Spleen (tissue), 7 donors: ENCODE measurements at regions not wholly inside any gene's neighbourhood (a gene's known extent, or its start where the extent isn't known, plus 50 kb on each side); places are given as distances from the start of the nearest gene placed in this dataset.

Experiments used
- CTCF ChIP-seq, 11 experiments: fragments of 200-600 bp in 7 of 11; fragments of 450-650 bp in 4 of 11; sonication (generic) in 4 of 11; IDR thresholded peaks in 8 of 11; conservative IDR thresholded peaks in 3 of 11; 1 replicate in 7 of 11; 2 replicates in 4 of 11; pipeline versions ENCODE4 v1.4.0 to v1.8.0; 2016 to 2021; ENCODE audit warnings: antibody characterized with exemption in 11 of 11, inconsistent platforms in 4 of 11, mild to moderate bottlenecking in 1 of 11
- POLR2A ChIP-seq, 3 donors: fragments of 450-650 bp; IDR thresholded peaks; one replicate each; pipeline ENCODE4 v1.5.1; 2017; ENCODE audit warnings: antibody characterized with exemption in 3 of 3, mild to moderate bottlenecking in 1 of 3
- POLR2AphosphoS5 ChIP-seq, 3 donors: sonication (generic); formaldehyde crosslinking; IDR thresholded peaks; one replicate each; pipeline ENCODE4 v1.5.1; 2017; ENCODE audit warnings: antibody characterized with exemption in 3 of 3
- donor health status: DM: no; HTN: no; CAD: no; lungs with moderate emphysema.
- donor health status: DM: no; HTN: no; CAD: no.
- donor health status: DM: no; HTN: no; CAD: no.

GRCh38 chr6:147738516-147739162, 230.1 kb downstream of the SAMD5 start:
- TF ChIP-seq CTCF (IDR thresholded peaks at IDR 0.05 in 8 of 11, conservative IDR thresholded peaks at IDR 0.05 in 3 of 11) (no peak), POLR2A (IDR thresholded peaks at IDR 0.05) (no peak), POLR2AphosphoS5 (IDR thresholded peaks at IDR 0.05) (no peak)
